ENCODE measurements at regions not wholly inside any gene's neighbourhood (a gene's known extent, or its start where the extent isn't known, plus 50 kb on each side); places are given as distances from the start of the nearest gene placed in this dataset.

DNA sequence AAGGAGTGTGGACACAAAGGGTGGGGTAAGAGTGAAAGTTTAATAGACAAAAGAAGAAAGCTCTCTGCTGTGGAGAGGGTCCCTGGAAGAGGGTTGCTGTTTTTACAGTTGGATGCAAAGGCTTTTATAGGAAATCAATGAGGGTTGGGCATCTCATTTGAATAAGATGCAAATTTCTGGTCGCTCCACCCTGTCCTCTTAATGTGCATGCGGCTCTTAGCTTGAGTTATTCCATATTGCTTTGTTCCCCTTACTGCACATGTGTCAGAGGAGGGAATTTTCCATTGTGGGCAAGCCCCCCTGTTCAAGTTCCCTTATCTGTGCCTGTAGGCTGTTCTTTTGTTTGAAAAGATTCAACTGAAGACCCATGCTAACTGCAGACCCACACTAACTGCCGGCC is 326.5 kb downstream of the BCL11A start:
- no peak for FAIRE-seq
- POLR2A ChIA-PET (ENCODE audit: partially characterized antibody) = no interaction called here
- no peaks in the 10 kb centered on the region for H4K20me1 ChIP-seq (replicated peaks in 1 of 2; ENCODE audit: control insufficient read depth in 1 of 2, insufficient read depth in 2 of 2, low read length in 2 of 2)

More for the DNA sequence above, 326.5 kb downstream of the BCL11A start:
- H2BK20ac ChIP-seq (ENCODE audit: low read length) = no peak overlapping the region
- TF ChIP-seq HDAC6 (IDR thresholded peaks at IDR 0.05; ENCODE audit: low read depth, low read length) (no peak), NANOG (IDR thresholded peaks at IDR 0.05; ENCODE audit: insufficient read depth, low read depth, low read length, poor library complexity, severe bottlenecking) (no peak), TAF7 (optimal IDR thresholded peaks at IDR 0.05; ENCODE audit: borderline replicate concordance, low read depth, low read length) (no peak), MAX (IDR thresholded peaks at IDR 0.05) (no peak), POLR2AphosphoS5 (IDR thresholded peaks at IDR 0.05; ENCODE audit: low read depth, low read length) (no peak), BACH1 (IDR thresholded peaks at IDR 0.05; ENCODE audit: low read length) (no peak), TEAD4 (IDR thresholded peaks at IDR 0.05; ENCODE audit: low read depth, low read length) (no peak), FOSL1 (IDR thresholded peaks at IDR 0.05; ENCODE audit: insufficient read depth, low read depth, low read length) (no peak), PHF8 (conservative IDR thresholded peaks at IDR 0.05; ENCODE audit: low read depth, low read length) (no peak)
- TF ChIP-seq, protein P1, sequence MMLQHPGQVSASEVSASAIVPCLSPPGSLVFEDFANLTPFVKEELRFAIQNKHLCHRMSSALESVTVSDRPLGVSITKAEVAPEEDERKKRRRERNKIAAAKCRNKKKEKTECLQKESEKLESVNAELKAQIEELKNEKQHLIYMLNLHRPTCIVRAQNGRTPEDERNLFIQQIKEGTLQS (IDR thresholded peaks at IDR 0.05; ENCODE audit: insufficient read depth, low read depth, low read length) = no peak
- no peak overlapping the region for H2AFZ ChIP-seq (ENCODE audit: low read length)
- H3K23ac ChIP-seq (ENCODE audit: insufficient read length) = no peak overlapping the region
- no peak overlapping the region for H3K56ac ChIP-seq (replicated peaks; ENCODE audit: insufficient read length, low read depth, low read length)
- no peak overlapping the region for H2AK5ac ChIP-seq (ENCODE audit: low read depth, low read length)
- no peaks in the 10 kb centered on the region for H3K79me2 ChIP-seq (ENCODE audit: control insufficient read depth in 1 of 2, insufficient read depth in 2 of 2, low read length in 2 of 2)
- no peaks in the 10 kb centered on the region for H3K9me3 ChIP-seq (ENCODE audit: insufficient read depth in 2 of 2, low read depth in 1 of 2, low read length in 1 of 2)
- no peaks in the 10 kb centered on the region; a peak in 1 of 7 replicates for H3K4me1 ChIP-seq (replicated peaks in 1 of 4; ENCODE audit: control insufficient read depth in 3 of 4, insufficient read depth in 4 of 4, low read length in 3 of 4)
- no peak overlapping the region for H2BK5ac ChIP-seq (ENCODE audit: low read depth, low read length)
- H3K4me2 ChIP-seq (ENCODE audit: insufficient read depth in 1 of 2, low read depth in 2 of 2, low read length in 2 of 2) = no peak overlapping the region
- H3K4ac ChIP-seq (replicated peaks; ENCODE audit: insufficient read length, low read depth, low read length) = no peak overlapping the region
- no peak overlapping the region for H4K8ac ChIP-seq (ENCODE audit: extremely low read depth, insufficient read depth, low read length)
- no peak overlapping the region for H3K18ac ChIP-seq (ENCODE audit: extremely low read depth, low read length)
- 90% methylated on average over 3 of the region's 3 CpGs; no CpG with 5 or more reads in 1 of the 2 experiments for WGBS, 2 experiments (ENCODE audit: extremely low coverage in 1 of 2, insufficient coverage in 1 of 2, insufficient read length in 1 of 2, insufficient replicate concordance in 2 of 2, low coverage in 1 of 2, low lambda C conversion rate in 2 of 2, missing lambda C conversion rate in 1 of 2)
- H2BK15ac ChIP-seq (ENCODE audit: low read length) = no peak overlapping the region
- CTCF ChIA-PET (ENCODE audit: partially characterized antibody) = interaction anchor here (0.7 kb wide), 1 partner anchor 19 kb away, joined by 3 read pairs; no protein-coding TSS in a partner anchor
- no peak overlapping the region for H4K91ac ChIP-seq (replicated peaks; ENCODE audit: insufficient read length, low read length)
- no peak overlapping the region for H2BK12ac ChIP-seq (ENCODE audit: low read depth, low read length)
- H3K14ac ChIP-seq (ENCODE audit: insufficient read length) = no peak overlapping the region
- no peaks in the 10 kb centered on the region for H3K36me3 ChIP-seq (ENCODE audit: control insufficient read depth in 2 of 4, insufficient read depth in 4 of 4, low read length in 3 of 4)
- no peak overlapping the region for H4K5ac ChIP-seq (ENCODE audit: insufficient read length, low read depth, low read length)
- no peak overlapping the region for H2BK120ac ChIP-seq (replicated peaks; ENCODE audit: low read depth, low read length)
- no peak for DNase-seq (ENCODE audit: low read depth in 1 of 2, low spot score in 2 of 2)
- H3K27ac ChIP-seq (ENCODE audit: low read depth, low read length) = no peak overlapping the region
- H3K27me3 ChIP-seq (replicated peaks in 1 of 4; ENCODE audit: control insufficient read depth in 3 of 4, extremely low read depth in 1 of 4, insufficient read depth in 3 of 4, low read length in 3 of 4) = no peaks in the 10 kb centered on the region
- H3K4me3 ChIP-seq (ENCODE audit: extremely low read depth in 1 of 4, insufficient read depth in 2 of 4, low read depth in 3 of 4, low read length in 4 of 4) = no peak overlapping the region
- no peaks in the 10 kb centered on the region for H3K79me1 ChIP-seq (ENCODE audit: low read depth, low read length)
- H3K9ac ChIP-seq (replicated peaks in 1 of 4; ENCODE audit: extremely low read depth in 1 of 4, low read depth in 3 of 4, low read length in 3 of 4) = no peak overlapping the region
- H3K23me2 ChIP-seq (ENCODE audit: low read depth, low read length) = no peaks in the 10 kb centered on the region
